SK-N-SH (cell line): ENCODE measurements at regions not wholly inside any gene's neighbourhood (a gene's known extent, or its start where the extent isn't known, plus 50 kb on each side); places are given as distances from the start of the nearest gene placed in this dataset.

Experiments
- CTCF ChIA-PET: fragments of 300-600, 350-600 bp; formaldehyde crosslinking; extraction: SDS; loops from one replicate; lab custom pipeline; 2021; lab: Yijun Ruan, JAX
- POLR2A ChIA-PET: fragments of 350-600 bp; sonication (Branson Sonifier 250); formaldehyde crosslinking; extraction: SDS; loops from one replicate; lab custom pipeline; 2020; ENCODE audit warnings: antibody characterized with exemption, inconsistent platforms; lab: Yijun Ruan, JAX
- DNase-seq: peaks from one replicate; pipeline ENCODE4 v3.0.0; 2012
- H2AFZ ChIP-seq: fragments of 200-600 bp; sonication (generic); 2 replicates; pipeline ENCODE4 v1.8.1; 2016; ENCODE audit warnings: antibody characterized with exemption, mild to moderate bottlenecking, low read depth
- H3F3A ChIP-seq: fragments of 200-600 bp; sonication (generic); replicated peaks from 2 replicates; pipeline ENCODE3; 2016; ENCODE audit warnings: antibody characterized with exemption, mild to moderate bottlenecking; ENCODE audit not compliant: insufficient read depth
- H3K27ac ChIP-seq, 2 experiments: fragments of 200-500 bp in 1 of 2; fragments of 200-600 bp in 1 of 2; sonication (Bioruptor generic) in 1 of 2; sonication (generic), shearing (Covaris generic) in 1 of 2; 2 replicates each; pipeline versions ENCODE4 v1.5.1 to v1.6.1; 2014 to 2016; ENCODE audit warnings: low read depth in 2 of 2, inconsistent platforms in 1 of 2, low read length in 1 of 2, mild to moderate bottlenecking in 1 of 2, mixed read lengths in 1 of 2
- H3K27me3 ChIP-seq: fragments of 200-600 bp; sonication (generic), shearing (Covaris generic); 2 replicates; pipeline ENCODE4 v1.6.1; 2016; ENCODE audit warnings: mixed run types; ENCODE audit not compliant: insufficient read depth
- H3K36me3 ChIP-seq, 2 experiments: fragments of 200-500 bp in 1 of 2; fragments of 200-600 bp in 1 of 2; sonication (Bioruptor generic) in 1 of 2; sonication (generic) in 1 of 2; replicated peaks in 1 of 2; 2 replicates each; pipeline versions ENCODE3 to v1.5.1; 2014 to 2016; ENCODE audit warnings: low read length in 1 of 2, mild to moderate bottlenecking in 1 of 2; ENCODE audit not compliant: insufficient read depth in 2 of 2, control insufficient read depth in 1 of 2
- H3K4me1 ChIP-seq, 2 experiments: fragments of 200-500 bp in 1 of 2; fragments of 200-600 bp in 1 of 2; sonication (Bioruptor generic) in 1 of 2; sonication (generic), shearing (Covaris generic) in 1 of 2; 2 replicates each; pipeline versions ENCODE4 v1.5.1 to v1.6.1; 2014 to 2016; ENCODE audit warnings: low read depth in 1 of 2, low read length in 1 of 2, mixed run types in 1 of 2; ENCODE audit not compliant: insufficient read depth in 2 of 2, control insufficient read depth in 1 of 2
- H3K4me2 ChIP-seq: fragments of 200-600 bp; sonication (generic), shearing (Covaris generic); 2 replicates; pipeline ENCODE4 v1.6.1; 2017; ENCODE audit warnings: mixed run types
- H3K4me3 ChIP-seq, 2 experiments: fragments of 200-500 bp in 1 of 2; fragments of 200-600 bp in 1 of 2; sonication (Bioruptor generic) in 1 of 2; sonication (generic), shearing (Covaris generic) in 1 of 2; 2 replicates each; pipeline versions ENCODE4 v1.5.1 to v1.8.1; 2014 to 2016; ENCODE audit warnings: low read depth in 2 of 2, inconsistent platforms in 1 of 2, low read length in 1 of 2, mild to moderate bottlenecking in 1 of 2, mixed read lengths in 1 of 2, moderate library complexity in 1 of 2
- H3K79me2 ChIP-seq: fragments of 200-600 bp; sonication (generic); 2 replicates; pipeline ENCODE4 v1.8.1; 2017; ENCODE audit warnings: mild to moderate bottlenecking; ENCODE audit not compliant: insufficient read depth
- H3K9ac ChIP-seq: fragments of 200-600 bp; sonication (generic); 2 replicates; pipeline ENCODE4 v1.6.1; 2017; ENCODE audit warnings: mixed run types
- H3K9me2 ChIP-seq: fragments of 200-600 bp; sonication (generic); 2 replicates; pipeline ENCODE4 v1.6.1; 2017; ENCODE audit warnings: mixed run types
- H3K9me3 ChIP-seq: fragments of 200-600 bp; sonication (generic); 2 replicates; pipeline ENCODE4 v1.6.1; 2017; ENCODE audit warnings: mixed run types, mild to moderate bottlenecking, moderate library complexity
- H4K20me1 ChIP-seq: fragments of 200-600 bp; sonication (generic); 2 replicates; pipeline ENCODE4 v1.6.1; 2017; ENCODE audit warnings: mild to moderate bottlenecking, mixed run types; ENCODE audit not compliant: insufficient read depth
- ELF1 ChIP-seq: IDR thresholded peaks from 2 replicates; pipeline ENCODE4 v1.4.0; 2012
- EP300 ChIP-seq, 2 experiments: IDR thresholded peaks; 2 replicates each; pipeline versions ENCODE4 v1.4.0 to v1.6.1; 2012; ENCODE audit warnings: borderline replicate concordance in 1 of 2, low read depth in 1 of 2, low read length in 1 of 2
- FOXJ3 ChIP-seq: sonication (generic); formaldehyde crosslinking; IDR thresholded peaks from 2 replicates; pipeline ENCODE4 v1.5.1; 2020; ENCODE audit warnings: mild to moderate bottlenecking, missing genetic modification reagents
- NRF1 ChIP-seq: IDR thresholded peaks from 2 replicates; pipeline ENCODE4 v1.6.1; 2012; ENCODE audit warnings: low read depth, mild to moderate bottlenecking, low read length
- RAD21 ChIP-seq: IDR thresholded peaks from 2 replicates; pipeline ENCODE4 v1.6.1; 2012; ENCODE audit warnings: mild to moderate bottlenecking, low read length
- RCOR1 ChIP-seq: fragments of 150-350 bp; IDR thresholded peaks from 2 replicates; pipeline ENCODE4 v1.6.1; 2017; ENCODE audit warnings: antibody characterized with exemption, low read length
- SIN3A ChIP-seq: IDR thresholded peaks from 2 replicates; pipeline ENCODE4 v1.6.1; 2012; ENCODE audit warnings: low read depth, mild to moderate bottlenecking, low read length, moderate library complexity, borderline replicate concordance
- TEAD4 ChIP-seq: IDR thresholded peaks from 2 replicates; pipeline ENCODE4 v1.4.0; 2012; ENCODE audit warnings: mild to moderate bottlenecking, borderline replicate concordance; ENCODE audit not compliant: insufficient read depth
- YY1 ChIP-seq: IDR thresholded peaks from 2 replicates; pipeline ENCODE4 v1.4.0; 2012; ENCODE audit warnings: low read depth, mild to moderate bottlenecking
- WGBS: methylation state at CpG from one replicate; pipeline ENCODE4 v1.1.6; 2017; ENCODE audit warnings: low lambda C conversion rate; 5-methylcytosine and 5-hydroxymethylcytosine counted together
- TF ChIP-seq, protein P1 (sequence below): IDR thresholded peaks from 2 replicates; pipeline ENCODE4 v1.4.0; 2012; ENCODE audit warnings: low read depth
- TF ChIP-seq, protein P2 (sequence below): IDR thresholded peaks from 2 replicates; pipeline ENCODE4 v1.4.0; 2012; ENCODE audit warnings: low read depth, borderline replicate concordance
- TF ChIP-seq, protein P3 (sequence below): fragments of 150-350 bp; IDR thresholded peaks from 2 replicates; pipeline ENCODE4 v1.6.1; 2017; ENCODE audit warnings: antibody characterized with exemption, low read length, low read depth, borderline replicate concordance
- TF ChIP-seq, protein P4 (sequence below): IDR thresholded peaks from 2 replicates; pipeline ENCODE4; 2012
- TF ChIP-seq, protein P5 (sequence below): IDR thresholded peaks from 2 replicates; pipeline ENCODE4 v1.4.0; 2012; ENCODE audit warnings: low read depth, borderline replicate concordance

DNA sequence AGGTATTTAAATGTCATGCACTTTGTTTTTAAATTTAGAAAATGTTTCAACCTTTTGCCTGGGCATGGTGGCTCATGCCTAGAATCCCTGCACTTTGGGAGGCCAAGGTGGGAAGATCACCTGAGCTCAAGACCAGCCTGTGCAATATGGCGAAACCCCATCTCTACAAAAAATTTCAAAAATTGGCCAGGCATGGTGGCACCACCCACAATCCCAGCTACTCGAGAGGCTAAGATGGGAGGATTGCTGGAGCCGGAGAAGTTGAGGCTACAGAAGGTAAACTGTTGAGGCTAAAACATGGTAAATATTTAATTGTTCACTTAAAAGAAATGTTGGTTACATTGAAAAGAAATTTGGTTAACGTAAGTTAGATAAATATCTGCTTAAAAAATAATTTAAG lies 108.4 kb upstream of the IGLL5 start:
- H2AFZ ChIP-seq, result no peak overlapping the region
- TF ChIP-seq, protein P1, sequence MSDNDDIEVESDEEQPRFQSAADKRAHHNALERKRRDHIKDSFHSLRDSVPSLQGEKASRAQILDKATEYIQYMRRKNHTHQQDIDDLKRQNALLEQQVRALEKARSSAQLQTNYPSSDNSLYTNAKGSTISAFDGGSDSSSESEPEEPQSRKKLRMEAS, result no peak
- TF ChIP-seq SIN3A (no peak), RCOR1 (no peak), ELF1 (no peak), FOXJ3 (CRISPR knock-in tag) (no peak), EP300 (IDR thresholded peaks at IDR 0.05; ENCODE audit: borderline replicate concordance in 1 of 2, low read depth in 1 of 2, low read length in 1 of 2) (no peak), TEAD4 (no peak), NRF1 (no peak)
- TF ChIP-seq, protein P2, sequence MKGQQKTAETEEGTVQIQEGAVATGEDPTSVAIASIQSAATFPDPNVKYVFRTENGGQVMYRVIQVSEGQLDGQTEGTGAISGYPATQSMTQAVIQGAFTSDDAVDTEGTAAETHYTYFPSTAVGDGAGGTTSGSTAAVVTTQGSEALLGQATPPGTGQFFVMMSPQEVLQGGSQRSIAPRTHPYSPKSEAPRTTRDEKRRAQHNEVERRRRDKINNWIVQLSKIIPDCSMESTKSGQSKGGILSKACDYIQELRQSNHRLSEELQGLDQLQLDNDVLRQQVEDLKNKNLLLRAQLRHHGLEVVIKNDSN, result no peak
- TF ChIP-seq, protein P3, sequence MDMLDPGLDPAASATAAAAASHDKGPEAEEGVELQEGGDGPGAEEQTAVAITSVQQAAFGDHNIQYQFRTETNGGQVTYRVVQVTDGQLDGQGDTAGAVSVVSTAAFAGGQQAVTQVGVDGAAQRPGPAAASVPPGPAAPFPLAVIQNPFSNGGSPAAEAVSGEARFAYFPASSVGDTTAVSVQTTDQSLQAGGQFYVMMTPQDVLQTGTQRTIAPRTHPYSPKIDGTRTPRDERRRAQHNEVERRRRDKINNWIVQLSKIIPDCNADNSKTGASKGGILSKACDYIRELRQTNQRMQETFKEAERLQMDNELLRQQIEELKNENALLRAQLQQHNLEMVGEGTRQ, result no peak
- TF ChIP-seq, protein P4, sequence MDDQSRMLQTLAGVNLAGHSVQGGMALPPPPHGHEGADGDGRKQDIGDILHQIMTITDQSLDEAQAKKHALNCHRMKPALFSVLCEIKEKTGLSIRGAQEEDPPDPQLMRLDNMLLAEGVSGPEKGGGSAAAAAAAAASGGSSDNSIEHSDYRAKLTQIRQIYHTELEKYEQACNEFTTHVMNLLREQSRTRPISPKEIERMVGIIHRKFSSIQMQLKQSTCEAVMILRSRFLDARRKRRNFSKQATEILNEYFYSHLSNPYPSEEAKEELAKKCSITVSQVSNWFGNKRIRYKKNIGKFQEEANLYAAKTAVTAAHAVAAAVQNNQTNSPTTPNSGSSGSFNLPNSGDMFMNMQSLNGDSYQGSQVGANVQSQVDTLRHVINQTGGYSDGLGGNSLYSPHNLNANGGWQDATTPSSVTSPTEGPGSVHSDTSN, result no peak
- TF ChIP-seq, protein P5, sequence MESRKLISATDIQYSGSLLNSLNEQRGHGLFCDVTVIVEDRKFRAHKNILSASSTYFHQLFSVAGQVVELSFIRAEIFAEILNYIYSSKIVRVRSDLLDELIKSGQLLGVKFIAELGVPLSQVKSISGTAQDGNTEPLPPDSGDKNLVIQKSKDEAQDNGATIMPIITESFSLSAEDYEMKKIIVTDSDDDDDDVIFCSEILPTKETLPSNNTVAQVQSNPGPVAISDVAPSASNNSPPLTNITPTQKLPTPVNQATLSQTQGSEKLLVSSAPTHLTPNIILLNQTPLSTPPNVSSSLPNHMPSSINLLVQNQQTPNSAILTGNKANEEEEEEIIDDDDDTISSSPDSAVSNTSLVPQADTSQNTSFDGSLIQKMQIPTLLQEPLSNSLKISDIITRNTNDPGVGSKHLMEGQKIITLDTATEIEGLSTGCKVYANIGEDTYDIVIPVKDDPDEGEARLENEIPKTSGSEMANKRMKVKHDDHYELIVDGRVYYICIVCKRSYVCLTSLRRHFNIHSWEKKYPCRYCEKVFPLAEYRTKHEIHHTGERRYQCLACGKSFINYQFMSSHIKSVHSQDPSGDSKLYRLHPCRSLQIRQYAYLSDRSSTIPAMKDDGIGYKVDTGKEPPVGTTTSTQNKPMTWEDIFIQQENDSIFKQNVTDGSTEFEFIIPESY, result no peak
- TF ChIP-seq, all 33 proteins: peak for 0
- Histone ChIP-seq H3K79me2 (no peaks in the 10 kb centered on the region), H3K9ac (no peak overlapping the region), H3K36me3 (no peaks in the 10 kb centered on the region), H3K4me3 (no peak overlapping the region), H3F3A (no peaks in the 10 kb centered on the region), H3K9me2 (no peaks in the 10 kb centered on the region), H3K27me3 (no peaks in the 10 kb centered on the region; the same call in 1 of the 2 replicates), H3K4me1 (no peaks in the 10 kb centered on the region; a peak in 1 of 4 replicates), H3K9me3 (no peaks in the 10 kb centered on the region), H4K20me1 (no peaks in the 10 kb centered on the region), H3K27ac (no peak overlapping the region), H3K4me2 (no peak overlapping the region)
- CTCF ChIA-PET, result interaction anchor here (0.9 to 3.4 kb wide), 4 partner anchors 9 to 322 kb away, joined by 3 to 22 read pairs (median 7); no protein-coding TSS in a partner anchor
- DNase-seq, result no peak
- 46% methylated on average over 4 of the region's 4 CpGs for WGBS
- POLR2A ChIA-PET, result no interaction called here

DNA sequence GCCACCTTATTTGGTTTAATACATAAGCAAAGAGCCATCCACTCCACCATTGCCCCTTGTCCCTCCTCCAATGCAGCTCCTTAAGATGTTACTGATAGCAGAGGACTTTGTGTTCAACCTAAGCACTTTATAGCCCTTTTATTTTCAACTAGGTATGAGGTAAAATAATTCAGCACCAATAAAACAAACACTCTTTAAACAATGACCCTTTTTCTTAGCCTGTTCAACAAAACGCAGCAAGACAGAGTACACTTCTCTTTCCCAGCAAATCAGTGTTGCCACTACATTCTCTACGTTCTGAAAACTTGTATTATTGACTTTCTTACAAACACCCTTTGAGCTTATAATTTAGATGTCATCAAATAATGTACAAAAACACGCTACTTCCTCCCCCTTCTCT lies 104.0 kb upstream of the IGLL5 start:
- Histone ChIP-seq H3K9me3 (no peaks in the 10 kb centered on the region), H3K9ac (no peak overlapping the region), H3K4me3 (no peak overlapping the region), H3K9me2 (no peaks in the 10 kb centered on the region), H3K27ac (no peak overlapping the region), H4K20me1 (no peaks in the 10 kb centered on the region), H3K36me3 (no peaks in the 10 kb centered on the region), H3K79me2 (no peaks in the 10 kb centered on the region), H3K4me2 (no peak overlapping the region)
- no peak for DNase-seq
- WGBS, result 12% methylated on average over 3 of the region's 3 CpGs
- TF ChIP-seq RAD21 (no peak), YY1 (no peak)
- TF ChIP-seq, all 33 proteins: peak for 0
- ChIA-PET POLR2A (no interaction called here), CTCF (interaction anchor here (1.7 to 7.6 kb wide), 4 partner anchors 14 to 100 kb away, joined by 5 to 109 read pairs (median 12); partner anchors contain the start of gene IGLL5)
- H3K27me3 ChIP-seq, result no peaks in the 10 kb centered on the region; the same call in 1 of the 2 replicates
- H3K4me1 ChIP-seq, result no peaks in the 10 kb centered on the region
- H2AFZ ChIP-seq, result no peak overlapping the region
- no peaks in the 10 kb centered on the region for H3F3A ChIP-seq
